ENCODE measurements at regions not wholly inside any gene's neighbourhood (a gene's known extent, or its start where the extent isn't known, plus 50 kb on each side); places are given as distances from the start of the nearest gene placed in this dataset.

DNA sequence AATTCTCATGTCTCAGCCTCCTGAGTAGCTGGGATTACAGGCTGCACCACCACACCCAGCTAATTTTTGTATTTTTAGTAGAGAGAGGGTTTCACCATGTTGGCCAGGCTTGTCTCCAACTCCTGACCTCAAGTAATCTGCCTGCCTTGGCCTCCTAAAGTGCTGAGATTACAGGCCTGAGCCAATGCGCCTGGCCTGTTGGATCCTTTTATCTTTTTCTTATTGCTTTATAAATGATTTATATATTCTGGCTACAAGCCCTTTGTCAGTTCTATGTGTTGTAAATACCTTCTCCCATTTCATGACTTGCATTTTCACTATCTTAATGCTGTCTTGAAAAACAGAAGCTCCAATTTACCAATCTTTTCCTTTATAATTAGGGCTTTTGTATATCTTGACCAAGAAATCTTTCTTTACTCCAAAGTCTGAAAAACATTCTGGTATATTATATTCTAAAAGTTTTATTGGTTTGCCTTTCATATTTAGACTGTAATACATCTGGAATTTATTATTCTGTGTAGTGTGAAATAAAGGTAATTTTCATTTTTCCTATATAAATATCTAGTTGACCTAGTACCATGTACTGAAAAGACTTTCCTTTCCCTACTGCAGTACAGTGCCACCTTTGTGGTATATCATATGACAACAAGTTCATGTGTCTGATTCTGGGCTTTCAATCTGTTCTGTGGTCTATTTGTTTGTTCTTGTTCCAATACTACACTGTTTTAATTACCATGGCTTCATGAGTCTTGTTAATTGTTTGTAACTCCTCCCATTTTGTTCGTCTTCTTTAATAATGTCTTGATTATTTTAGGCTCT lies 52.9 kb upstream of the RNU6-1 start:
- DNase-seq (ENCODE audit: low spot score): no peak

DNA sequence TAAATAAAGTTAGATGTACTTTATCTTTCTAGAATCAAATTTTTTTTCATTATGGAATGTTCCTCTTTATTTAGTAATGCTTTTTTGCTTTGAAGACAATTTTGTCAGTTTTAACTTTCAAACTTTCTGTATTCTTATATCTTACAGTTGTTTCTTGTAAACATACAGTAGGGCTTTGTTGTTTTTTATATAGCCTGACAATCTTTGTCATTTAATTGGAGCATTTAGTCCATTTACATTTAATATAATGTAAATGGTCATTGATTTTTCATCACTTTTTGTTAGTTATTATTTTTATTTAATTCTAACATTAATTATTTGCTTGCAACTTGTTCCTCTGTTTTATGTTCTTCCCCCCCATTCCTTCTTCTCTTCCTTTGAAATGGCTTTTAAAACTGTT lies 55.4 kb upstream of the RNU6-1 start:
- no peak for DNase-seq (ENCODE audit: low spot score)

DNA sequence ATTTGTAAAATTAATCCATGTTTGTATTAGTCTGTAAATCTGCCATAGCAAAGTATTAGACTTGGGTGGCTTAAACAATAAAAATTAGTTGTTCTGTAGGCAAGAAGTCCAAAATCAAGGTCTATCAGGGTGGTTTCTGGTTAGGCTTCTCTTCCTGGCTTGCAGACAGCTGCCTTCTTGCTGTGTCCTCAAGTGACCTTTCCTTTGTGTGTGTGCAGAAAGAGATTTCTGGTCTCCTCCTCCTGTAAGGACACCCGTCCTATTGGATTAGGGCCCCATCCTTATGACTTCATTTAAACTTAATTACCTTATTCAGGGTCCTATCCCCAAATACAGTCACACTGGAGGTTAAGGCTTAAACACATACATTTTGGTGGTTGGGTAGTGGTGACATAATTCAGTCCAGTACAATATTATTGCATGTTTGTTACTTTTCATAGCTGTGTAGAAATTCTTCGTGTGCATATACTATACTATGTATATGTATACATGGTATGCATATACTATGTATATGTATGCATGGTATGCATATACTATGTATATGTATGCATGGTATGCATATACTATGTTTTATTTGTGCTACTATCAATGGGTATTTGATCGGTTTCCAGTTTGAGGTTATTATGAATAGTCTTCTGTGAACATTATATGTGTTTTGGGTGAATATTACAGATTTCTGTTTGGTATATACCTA lies 57.9 kb upstream of the RNU6-1 start:
- no peak for DNase-seq (ENCODE audit: low spot score)

DNA sequence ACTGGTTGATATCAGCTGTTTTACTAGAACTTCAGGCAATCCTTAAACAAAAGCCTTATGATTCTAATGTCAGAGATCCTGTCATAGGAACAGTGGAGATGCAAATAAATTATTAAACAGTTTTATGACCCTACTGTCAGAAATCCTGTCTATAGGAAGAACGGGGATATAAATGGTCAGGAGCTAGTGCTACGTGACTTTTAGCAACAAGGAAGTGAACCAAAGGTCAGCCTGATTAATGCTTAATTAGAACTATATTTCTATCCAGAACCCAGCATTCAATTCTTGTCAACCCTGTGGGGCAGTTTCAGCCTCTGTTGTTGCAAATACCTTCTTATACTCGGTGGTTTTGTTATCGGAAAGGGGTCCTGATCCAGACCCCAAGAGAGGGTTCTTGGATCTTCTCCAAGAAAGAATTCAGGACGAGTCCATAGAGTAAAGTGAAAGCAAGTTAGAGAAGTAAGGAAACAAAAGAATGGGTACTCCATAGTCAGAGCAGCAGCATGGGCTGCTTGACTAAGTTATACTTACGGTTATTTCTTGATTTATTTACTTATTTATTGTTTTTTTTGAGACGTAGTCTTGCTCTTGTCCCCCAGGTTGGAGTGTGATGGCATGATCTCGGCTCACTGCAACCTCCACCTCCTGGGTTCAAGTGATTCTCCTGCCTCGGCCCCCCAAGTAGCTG lies 59.9 kb upstream of the RNU6-1 start:
- no peak for DNase-seq (ENCODE audit: low spot score)

DNA sequence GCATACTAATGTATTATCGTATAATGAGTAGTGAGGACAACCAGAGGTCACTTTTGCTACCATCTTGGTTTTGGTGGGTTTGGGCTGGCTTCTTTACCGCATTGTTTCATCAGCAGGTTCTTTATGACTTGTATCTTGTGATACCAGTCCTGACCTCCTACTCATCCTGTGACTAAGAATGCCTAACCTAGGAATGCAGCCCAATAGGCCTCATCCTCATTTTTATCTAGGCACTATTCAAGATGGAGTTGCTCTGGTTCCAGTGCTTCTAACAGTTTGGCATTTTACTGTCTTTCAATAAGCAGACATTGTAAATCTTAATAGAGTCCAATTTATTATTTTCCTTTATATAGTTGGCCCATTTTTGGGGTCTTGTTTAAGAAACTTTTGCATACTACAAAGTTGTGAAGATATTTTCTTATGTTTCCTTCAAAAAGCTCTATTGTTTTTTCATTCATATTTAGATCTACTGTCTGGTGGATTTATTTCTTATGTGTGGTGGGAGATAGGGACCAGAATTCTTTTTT lies 60.8 kb upstream of the RNU6-1 start:
- no peak for DNase-seq (ENCODE audit: low spot score)

DNA sequence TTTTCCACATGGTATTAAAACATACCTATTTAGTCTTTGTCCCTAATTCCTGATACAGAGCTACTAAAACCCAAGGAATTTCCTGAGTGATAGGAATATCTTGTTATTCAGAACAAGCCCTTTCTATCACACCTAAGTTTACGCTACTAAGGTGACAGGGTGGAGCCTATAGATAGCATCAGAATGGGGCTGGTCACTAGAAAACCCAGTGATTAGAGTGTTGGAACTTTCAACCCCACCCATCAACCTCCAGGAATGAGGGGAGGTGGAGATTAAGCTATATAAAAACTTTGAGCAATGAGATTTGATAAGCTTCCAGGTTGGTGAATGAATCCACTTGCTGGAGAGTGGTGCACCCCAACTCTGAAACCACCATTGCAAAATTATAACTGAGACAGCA lies 62.1 kb upstream of the RNU6-1 start:
- DNase-seq (ENCODE audit: low spot score): no peak

DNA sequence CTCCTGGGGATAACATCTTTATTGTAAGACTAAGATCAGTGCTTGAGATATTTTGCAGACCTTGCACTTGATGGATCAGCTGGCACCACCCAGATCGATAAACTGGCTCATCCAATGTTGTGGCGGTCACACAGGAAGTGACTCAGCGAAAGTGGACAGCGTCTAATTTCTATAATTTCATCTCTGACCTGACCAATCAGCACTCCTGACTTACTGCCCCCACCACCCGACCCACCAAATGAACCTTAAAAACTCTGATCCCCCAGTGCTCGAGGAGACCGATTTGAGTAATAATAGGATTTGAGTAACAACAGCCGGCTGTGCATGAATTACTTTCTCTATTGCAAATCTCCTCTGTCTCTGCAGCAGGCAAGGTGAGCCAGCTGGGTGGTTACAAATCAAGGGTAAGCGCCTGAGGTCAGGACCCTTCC lies 62.7 kb upstream of the RNU6-1 start:
- no peak for DNase-seq (ENCODE audit: low spot score)

DNA sequence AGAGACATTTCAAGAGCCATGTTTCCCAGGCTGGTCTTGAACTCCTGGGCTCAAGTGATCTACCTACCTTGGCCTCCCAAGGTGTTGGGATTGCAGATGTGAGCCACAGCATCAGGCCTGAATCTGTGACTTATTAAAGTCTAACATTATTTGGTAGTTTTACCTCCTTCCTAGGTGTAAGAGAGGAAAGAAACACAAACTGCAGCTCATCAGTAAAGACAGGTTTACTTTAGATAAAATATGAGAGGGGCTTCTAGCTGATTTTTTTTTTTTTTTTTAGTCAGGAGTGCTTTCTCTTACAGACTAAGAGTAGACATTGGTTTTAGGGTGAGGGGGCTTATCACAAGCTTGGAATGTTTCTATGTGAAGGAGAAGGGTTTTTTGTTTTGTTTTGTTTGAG lies 63.9 kb upstream of the RNU6-1 start:
- DNase-seq (ENCODE audit: low spot score): no peak

DNA sequence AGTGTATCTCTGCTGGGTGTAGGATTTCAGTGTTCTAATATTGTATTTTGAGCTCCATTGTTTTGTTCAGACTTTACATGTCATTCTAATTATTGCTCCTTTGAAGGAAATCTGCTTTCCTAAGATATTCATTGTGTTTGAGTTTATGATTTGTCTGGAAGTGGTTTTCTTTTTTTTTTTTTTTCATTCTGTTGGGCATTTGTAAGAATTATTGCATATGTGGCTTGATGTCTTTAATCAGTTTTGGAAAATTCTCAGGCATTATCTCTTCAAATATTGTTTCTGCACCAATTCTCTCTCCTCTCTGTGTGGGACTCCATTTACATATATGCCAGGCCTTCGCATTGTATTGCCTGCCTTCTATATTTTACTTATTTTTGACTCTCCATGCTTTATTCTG lies 65.8 kb upstream of the RNU6-1 start:
- DNase-seq (ENCODE audit: low spot score): no peak

DNA sequence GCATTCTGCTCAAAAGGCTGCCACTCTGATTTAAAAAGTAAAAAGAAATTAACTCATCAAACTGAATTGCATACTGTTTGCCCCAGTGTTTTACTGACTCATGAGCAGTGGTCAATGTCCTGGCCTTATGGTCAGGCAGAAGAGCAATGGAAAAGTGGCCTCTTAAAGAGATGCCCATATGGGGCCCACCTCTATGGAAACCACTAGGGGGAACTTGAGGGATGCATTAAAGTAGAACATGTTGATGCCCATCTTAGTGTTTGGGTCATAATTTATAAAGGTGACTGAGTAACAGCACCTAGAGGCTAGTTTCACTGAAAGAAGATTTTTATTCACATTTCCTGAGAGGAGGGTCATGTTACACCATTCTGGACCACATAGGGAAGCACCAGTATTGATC lies 66.5 kb upstream of the RNU6-1 start:
- no peak for DNase-seq (ENCODE audit: low spot score)

DNA sequence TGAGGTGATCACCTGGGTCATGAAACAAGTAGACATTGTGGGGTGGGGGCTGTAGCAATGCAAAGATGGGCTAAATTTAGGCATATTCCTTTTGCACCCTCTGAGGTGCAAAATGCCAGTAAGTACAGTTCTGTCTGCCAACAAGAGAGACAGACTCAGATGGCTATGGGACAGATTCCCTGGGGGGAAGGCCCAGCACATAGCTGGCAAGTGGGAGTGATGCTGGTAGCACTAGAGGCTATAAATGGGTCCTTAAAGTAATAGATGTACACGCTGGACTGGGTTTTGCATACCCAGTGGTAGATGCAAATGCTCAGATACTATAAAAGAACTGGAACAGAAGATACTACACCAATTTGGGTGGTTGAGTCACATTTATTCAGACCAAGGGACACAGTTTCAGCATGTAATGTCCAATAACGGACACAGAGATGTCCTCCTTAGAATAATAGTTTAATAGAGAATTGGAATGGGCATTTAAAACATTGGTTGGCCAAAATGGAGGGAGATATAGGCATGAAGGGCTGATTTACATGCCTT lies 67.4 kb upstream of the RNU6-1 start:
- DNase-seq (ENCODE audit: low spot score): no peak

DNA sequence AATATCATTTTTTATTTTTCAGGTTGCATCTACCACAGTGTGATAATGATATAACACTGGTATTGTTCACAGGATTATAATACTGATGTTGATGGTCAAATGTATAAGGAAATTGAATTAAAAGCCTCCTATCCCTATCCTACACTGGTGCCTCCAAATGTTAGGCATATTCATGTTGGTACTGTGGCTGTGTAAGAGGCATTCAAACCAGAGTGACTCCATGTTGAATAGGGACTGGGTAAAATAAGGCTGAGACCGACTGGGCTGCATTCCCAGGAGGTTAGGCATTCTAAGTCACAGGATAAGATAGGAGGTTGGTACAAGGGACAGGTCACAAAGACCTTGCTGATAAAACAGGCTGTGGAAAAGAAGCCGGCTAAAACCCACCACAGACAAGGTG lies 68.9 kb upstream of the RNU6-1 start:
- no peak for DNase-seq (ENCODE audit: low spot score)

DNA sequence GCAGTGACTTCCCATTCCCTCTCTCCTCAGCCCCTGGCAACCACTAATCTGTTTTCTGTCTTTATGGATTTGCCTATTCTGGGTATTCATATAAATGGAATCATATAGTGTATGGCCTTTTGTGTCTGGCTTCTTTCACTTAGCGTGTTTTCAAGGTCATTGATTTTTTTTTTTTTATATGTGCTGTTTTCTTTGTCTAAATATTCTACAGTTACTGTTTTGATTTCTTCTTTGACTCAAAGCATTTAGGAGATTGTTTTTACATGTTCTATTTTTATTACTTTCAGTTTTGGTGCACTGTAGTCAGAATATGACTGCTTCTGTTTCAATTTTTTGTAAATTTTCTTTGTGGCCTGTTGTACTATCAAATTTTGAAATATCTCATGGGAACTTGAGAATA lies 71.9 kb upstream of the RNU6-1 start:
- DNase-seq (ENCODE audit: low spot score): no peak

DNA sequence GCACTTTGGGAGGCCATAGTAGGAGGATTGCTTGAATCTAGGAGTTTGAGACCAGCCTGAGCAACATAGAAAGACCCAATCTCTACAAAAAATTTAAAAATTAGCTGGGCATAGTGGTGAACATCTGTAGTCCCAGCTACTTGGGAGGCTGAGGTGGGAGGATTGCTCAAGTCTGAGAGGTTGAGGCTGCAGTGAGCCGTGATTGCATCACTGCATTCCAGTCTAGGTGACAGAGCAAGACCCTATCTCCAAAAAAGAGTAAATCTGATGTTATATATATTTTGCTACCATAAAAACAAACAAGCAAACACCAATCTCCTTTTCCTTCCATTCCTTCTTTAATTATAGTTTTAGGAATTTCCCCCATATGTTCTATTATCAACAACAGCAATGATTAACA lies 74.2 kb upstream of the RNU6-1 start:
- DNase-seq (ENCODE audit: low spot score): no peak

DNA sequence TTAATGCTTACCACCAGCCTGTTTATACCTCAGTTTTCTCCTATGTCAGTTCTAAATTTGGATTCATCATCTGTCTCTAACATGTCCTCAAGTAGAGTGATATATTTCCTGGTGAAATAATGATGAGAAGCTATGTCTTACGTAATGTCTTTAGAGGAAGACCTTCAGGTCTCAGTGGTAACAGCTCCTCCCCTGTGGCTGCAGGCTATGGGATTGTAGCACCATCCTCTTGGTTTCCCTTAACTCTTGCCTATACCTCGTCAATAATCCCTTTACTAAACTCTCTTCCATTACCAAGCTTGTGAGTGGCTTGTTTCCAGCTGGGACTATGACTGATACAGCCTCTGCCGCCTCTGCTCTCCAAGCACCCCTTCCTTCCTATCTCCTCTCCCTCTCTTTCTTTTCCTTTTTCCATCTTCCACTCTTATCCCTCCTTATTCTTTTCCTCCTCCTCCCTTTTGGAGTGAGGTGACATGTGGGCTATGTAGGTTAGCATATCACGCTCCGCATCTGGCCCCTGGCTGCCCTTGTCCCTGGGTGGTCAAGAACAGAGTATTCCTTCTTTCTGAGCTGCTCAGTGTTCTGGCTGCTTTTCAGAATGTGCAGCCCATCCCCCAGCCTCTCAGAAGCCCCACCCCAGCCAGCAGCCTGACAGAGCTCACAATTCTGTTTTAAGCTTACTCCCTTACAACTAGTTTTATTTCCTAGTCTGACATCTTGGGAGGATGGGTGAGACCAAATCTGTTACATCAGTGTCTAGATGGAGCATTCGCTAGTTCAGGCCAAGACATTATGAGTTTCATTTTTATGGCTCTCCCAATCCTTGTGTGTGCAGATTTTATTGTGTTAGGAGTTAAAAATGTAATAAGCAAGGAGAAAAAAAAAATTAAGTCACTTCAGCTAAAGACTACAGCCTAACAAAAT lies 75.0 kb upstream of the RNU6-1 start:
- no peak for DNase-seq (ENCODE audit: low spot score)

DNA sequence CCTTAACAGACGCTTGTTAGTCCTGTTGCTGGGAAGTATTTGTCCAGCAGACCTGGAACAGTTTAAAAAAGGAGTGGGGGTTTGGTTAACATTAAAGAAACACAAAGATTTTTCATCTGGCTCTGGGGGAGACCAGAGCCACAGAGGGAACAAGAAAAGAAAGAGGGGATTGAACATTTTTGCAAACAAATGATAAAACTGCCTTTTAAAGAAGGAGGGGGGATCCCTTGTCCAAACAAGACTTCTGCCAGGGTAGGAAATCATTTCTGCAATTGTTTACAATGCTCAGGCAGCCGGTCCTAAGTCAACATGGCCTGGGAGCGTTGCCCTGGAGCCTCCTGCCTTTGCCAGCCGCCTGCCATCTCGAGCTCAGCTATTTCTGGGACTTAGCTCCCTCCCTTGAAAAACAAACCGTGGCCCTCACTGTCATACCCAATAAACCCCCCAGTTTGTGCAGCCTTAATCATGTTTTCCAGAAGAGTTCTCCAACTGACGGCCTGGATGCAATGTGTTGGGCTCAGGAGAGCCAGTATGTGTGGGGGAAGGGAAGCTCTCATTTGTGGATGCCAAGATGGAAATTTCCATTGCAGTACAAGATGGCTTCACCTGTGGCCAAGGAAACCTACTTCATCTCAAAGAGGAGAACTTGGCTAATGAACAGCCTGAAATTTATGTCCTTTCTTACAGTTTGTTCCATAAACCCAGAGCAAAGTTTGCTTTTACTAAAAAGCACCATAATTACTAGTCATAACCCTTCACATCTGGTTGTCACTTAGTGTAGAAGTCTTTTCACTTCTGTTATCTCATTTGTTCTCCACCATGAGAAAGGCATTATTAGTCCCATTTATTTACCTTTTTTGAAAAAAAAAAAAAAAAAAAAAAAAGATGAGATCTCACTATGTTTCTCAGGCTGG lies 75.9 kb upstream of the RNU6-1 start:
- DNase-seq (ENCODE audit: low spot score): no peak

DNA sequence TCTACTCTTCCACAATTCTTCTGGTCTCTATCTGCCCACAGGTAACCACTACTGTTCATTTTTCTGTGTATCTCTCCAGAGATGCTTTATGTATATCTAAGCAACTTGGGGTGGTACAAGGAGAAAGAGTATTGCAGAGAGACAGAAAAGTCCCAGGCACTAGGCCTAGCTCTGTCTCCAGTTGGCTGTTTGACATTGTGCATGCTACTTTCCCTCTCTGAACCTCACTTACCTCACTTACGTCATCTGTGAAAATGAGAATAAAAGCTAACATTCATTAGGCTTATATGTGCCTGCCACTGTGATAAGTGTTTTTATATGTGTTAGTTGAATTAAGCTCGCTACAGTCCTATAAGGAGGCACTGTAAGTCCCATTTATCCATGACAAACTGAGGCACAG lies 76.7 kb upstream of the RNU6-1 start:
- no peak for DNase-seq (ENCODE audit: low spot score)

DNA sequence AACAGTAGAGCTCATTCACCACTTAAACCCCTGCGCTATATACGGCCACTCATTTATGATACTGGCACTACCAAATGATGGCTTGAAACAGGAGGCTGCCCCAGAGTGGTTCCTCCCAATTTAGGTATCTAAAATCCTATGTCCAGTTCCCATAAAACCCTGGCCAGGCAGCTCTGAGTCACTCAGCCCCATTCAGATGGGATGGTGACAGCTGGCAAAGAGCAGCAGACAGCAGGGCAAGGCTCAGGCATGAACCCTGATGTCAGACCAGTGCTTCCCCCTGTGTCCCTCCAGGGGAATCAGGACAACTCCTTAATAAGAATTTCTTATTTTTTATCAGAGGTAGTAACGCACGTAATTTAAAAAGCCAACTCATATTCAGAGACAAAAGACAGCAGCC lies 77.2 kb upstream of the RNU6-1 start:
- DNase-seq (ENCODE audit: low spot score): no peak

DNA sequence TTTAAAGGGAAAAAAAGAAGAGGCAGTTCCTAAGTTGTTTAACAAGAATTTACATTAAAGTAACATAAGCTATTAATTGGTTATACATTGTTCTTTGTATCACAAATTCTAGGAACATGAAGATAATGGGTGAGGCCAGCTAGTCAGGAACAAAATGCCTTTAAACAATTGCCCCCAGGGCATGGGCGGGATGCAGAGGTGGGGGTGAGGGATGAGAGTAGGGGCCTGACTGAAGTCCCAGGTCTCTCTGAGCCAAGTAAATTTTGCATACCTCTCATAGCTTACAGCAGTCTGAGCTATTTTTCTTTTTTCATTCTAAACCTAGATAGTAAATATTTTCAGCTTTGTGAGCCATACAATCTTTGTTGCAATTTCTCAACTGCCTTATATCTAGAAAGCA lies 77.8 kb upstream of the RNU6-1 start:
- DNase-seq (ENCODE audit: low spot score): no peak

DNA sequence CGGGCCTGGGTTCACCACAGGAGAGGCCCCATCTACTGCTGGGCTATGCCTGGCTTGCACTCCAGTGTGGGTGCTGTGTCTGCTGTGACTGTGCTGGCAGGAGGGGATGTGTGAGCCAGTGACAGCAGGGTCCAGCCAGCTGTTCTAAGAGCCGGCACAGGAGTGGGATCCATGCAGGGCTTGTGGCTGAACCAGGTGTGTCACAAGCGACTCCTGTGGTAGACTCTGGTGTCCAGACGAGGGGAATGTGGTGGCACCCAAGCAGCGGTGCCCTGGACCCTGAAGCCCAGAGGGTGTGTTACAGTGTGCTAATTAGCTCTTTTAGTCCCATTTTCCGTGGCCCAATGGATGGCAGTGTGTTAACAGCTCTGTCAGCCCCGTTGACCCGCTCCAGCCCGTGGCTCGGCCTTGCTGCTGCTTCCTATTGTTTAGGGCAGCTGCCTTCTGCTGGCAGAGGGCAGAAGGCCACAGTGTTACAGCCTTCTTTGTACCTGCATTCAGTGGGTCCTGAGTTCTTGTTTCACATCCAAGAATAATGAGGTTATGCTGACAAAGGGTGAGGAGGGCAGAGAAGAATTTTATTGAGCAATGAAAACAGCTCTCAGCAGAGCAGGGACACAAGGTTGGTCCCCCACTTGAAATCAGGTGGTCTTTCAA lies 78.5 kb upstream of the RNU6-1 start:
- no peak for DNase-seq (ENCODE audit: low spot score)

Data from GM03348 (cell line).